GM10266 (cell line): ENCODE measurements at regions not wholly inside any gene's neighbourhood (a gene's known extent, or its start where the extent isn't known, plus 50 kb on each side); places are given as distances from the start of the nearest gene placed in this dataset.

Experiments used
- DNase-seq: peaks from one replicate; pipeline ENCODE4 v3.0.0; 2012; ENCODE audit errors: extremely low spot score
- CTCF ChIP-seq: IDR thresholded peaks from 2 replicates; pipeline ENCODE4 v1.5.1; 2012; ENCODE audit warnings: mild to moderate bottlenecking, low read depth; ENCODE audit not compliant: control insufficient read depth, insufficient read depth; ENCODE audit errors: missing control alignments

DNA sequence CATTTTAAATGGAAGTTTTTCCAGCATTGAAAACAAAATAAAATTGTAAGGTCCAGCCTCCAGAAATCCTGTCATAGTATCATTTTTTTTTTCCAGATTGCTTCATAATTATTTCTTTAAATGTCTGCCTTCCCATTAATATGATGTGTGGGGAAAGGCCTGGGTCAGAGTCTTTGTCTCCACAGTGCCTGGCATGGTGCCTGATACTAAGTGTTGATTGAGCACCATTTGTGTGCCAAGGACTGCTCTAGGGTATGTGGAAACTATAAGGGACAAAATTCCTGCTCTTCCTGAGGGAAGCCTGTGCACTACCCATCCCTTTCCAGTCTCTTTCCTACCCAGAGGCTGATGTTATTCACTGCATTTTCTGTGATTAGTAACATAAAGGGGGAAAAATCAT, 53.1 kb upstream of the BEND4 start:
- TF ChIP-seq CTCF: no peak

DNA sequence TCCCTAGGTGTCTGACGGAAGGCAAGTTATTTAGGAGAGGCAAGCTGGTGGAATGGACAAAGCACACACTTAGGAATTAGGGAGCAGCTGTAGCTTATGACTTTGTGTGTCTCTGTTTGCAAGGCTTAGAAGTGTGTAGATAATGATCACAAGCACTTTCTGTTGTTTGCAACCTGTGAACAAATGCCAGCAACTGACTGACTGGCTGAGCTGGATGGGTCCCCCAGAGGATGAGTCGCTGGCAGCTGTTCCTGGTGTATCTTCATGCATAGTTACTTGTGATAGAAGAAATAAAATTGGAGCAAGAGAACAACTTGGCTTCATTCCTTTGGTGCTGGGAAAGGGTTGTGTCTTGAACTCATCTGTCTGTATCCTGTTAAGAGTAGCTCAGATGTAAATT, 64.2 kb upstream of the BEND4 start:
- no peak for DNase-seq
- TF ChIP-seq CTCF: no peak

More for the DNA sequence above, 53.1 kb upstream of the BEND4 start:
- no peak for DNase-seq

GRCh38 chr4:42225286-42225685, 72.8 kb upstream of the BEND4 start:
- DNase-seq: no peak
- TF ChIP-seq CTCF: no peak

- no peak for TF ChIP-seq CTCF
- DNase-seq: no peak
Observed at GRCh38 chr4:42234817-42235216, 82.4 kb upstream of the BEND4 start.

- DNase-seq: no peak
- no peak for TF ChIP-seq CTCF
Observed at GRCh38 chr4:42235304-42236021, 83.0 kb upstream of the BEND4 start.

GRCh38 chr4:42237010-42237409, 84.6 kb upstream of the BEND4 start:
- DNase-seq: no peak
- TF ChIP-seq CTCF: no peak

DNA sequence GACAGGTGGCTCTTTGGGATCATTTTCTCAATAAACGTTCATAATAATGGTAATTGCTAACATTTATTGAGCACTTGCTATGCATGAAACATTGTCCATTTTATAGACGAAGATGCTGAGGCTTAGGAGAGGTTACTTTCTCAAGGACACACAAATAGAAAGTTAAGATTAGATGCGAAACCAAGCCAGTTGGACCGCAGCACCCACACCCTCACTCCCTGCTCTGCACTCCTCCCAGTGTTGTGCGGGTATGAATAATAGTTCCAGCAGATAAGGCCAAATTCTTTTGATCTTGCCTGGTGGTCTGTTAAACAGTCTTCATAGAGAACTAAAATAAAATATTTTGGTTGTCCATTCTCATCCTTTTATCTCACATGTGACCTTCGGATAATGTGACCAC, 85.0 kb upstream of the BEND4 start:
- TF ChIP-seq CTCF: no peak
- no peak for DNase-seq
